ENCODE measurements at regions not wholly inside any gene's neighbourhood (a gene's known extent, or its start where the extent isn't known, plus 50 kb on each side); places are given as distances from the start of the nearest gene placed in this dataset.

- H3K9me3 ChIP-seq (ENCODE audit: control insufficient read depth in 4 of 4, insufficient read depth in 3 of 4, low read length in 3 of 4): peaks cover 0 to 7% (median 0%) of the 10 kb centered on the region in 4 donors
- H3K4me3 ChIP-seq: no peak overlapping the region
- no peak overlapping the region for H3K9ac ChIP-seq (ENCODE audit: insufficient read depth in 1 of 2, low read length in 2 of 2)
- no peaks in the 10 kb centered on the region for H3K4me1 ChIP-seq (ENCODE audit: control insufficient read depth in 5 of 5, insufficient read depth in 5 of 5, low read length in 5 of 5)
- DNase-seq (no peak), ATAC-seq (ENCODE audit: insufficient read depth, low FRiP score) (no peak)
- H3K27me3 ChIP-seq (ENCODE audit: control insufficient read depth in 3 of 3, insufficient read depth in 3 of 3, low read length in 2 of 3): peaks cover 0 to 4% (median 2%) of the 10 kb centered on the region in 3 donors
- TF ChIP-seq, protein P1, sequence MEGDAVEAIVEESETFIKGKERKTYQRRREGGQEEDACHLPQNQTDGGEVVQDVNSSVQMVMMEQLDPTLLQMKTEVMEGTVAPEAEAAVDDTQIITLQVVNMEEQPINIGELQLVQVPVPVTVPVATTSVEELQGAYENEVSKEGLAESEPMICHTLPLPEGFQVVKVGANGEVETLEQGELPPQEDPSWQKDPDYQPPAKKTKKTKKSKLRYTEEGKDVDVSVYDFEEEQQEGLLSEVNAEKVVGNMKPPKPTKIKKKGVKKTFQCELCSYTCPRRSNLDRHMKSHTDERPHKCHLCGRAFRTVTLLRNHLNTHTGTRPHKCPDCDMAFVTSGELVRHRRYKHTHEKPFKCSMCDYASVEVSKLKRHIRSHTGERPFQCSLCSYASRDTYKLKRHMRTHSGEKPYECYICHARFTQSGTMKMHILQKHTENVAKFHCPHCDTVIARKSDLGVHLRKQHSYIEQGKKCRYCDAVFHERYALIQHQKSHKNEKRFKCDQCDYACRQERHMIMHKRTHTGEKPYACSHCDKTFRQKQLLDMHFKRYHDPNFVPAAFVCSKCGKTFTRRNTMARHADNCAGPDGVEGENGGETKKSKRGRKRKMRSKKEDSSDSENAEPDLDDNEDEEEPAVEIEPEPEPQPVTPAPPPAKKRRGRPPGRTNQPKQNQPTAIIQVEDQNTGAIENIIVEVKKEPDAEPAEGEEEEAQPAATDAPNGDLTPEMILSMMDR (IDR thresholded peaks at IDR 0.05; ENCODE audit: control extremely low read depth, extremely low read depth): no peak
- no peaks in the 10 kb centered on the region for H3K36me3 ChIP-seq (ENCODE audit: control insufficient read depth in 4 of 4, insufficient read depth in 4 of 4, low read length in 4 of 4)
- H3K27ac ChIP-seq (ENCODE audit: low read depth in 1 of 2, low read length in 1 of 2): no peak overlapping the region
- 94 to 97% methylated on average over 3 of the region's 3 CpGs for WGBS, 2 donors
Measured at GRCh38 chr2:174690026-174690425, 74.2 kb downstream of the CHRNA1 start.

DNA sequence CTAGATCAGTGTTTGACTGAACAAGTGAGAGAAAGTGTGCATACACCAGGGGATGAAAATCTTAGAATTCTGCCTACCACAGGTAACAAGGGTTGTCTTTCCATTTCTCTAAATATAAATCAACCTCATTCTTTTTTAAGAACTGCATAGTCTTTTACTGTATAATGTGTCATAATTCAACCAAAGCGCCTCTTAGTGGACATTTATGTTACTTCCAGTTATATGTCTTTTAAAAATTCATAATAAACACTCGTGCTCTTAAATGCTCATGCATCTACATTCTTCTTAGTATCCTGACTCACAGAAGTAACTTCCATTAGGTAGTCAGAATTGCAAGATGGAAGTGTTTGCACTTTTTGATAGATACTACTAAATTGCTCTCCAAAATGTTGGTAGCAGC is 76.2 kb downstream of the CHRNA1 start:
- DNase-seq (peak in 2 of 3 donors; percentile 38 to 44), ATAC-seq (ENCODE audit: insufficient read depth, low FRiP score) (no peak)
- Histone ChIP-seq H3K9me3 (ENCODE audit: control insufficient read depth in 4 of 4, insufficient read depth in 3 of 4, low read length in 3 of 4) (peaks cover 0 to 7% (median 0%) of the 10 kb centered on the region in 4 donors), H3K4me1 (ENCODE audit: control insufficient read depth in 5 of 5, insufficient read depth in 5 of 5, low read length in 5 of 5) (peaks cover 0 to 3% (median 0%) of the 10 kb centered on the region in 5 donors), H3K27me3 (ENCODE audit: control insufficient read depth in 3 of 3, insufficient read depth in 3 of 3, low read length in 2 of 3) (peaks cover 0 to 3% (median 2%) of the 10 kb centered on the region in 3 donors), H3K36me3 (ENCODE audit: control insufficient read depth in 4 of 4, insufficient read depth in 4 of 4, low read length in 4 of 4) (no peaks in the 10 kb centered on the region), H3K9ac (ENCODE audit: insufficient read depth in 1 of 2, low read length in 2 of 2) (no peak overlapping the region), H3K27ac (ENCODE audit: low read depth in 1 of 2, low read length in 1 of 2) (no peak overlapping the region), H3K4me3 (no peak overlapping the region)
- WGBS, 2 donors: 42 to 46% methylated on average over 2 of the region's 2 CpGs
- TF ChIP-seq, protein P1 (IDR thresholded peaks at IDR 0.05; ENCODE audit: control extremely low read depth, extremely low read depth): peak; percentile 8

DNA sequence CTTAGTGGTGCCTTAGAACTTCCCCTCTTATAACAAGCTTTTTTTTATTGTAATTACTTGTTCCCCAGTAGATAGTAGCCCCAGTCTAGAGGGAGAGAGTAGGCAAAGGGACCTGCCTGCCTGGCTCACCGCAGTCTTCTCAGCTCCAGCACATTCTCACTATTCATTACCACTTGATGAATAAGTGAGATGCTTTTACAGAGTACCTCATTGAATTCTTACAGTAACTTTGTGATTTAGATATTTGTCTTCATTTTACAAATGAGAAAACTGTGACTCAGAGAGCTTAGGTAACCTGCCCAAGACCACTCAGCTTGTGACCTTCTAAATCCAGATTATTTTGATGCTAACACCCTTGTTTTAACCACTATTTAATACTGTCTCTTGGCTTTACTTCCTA is 77.8 kb downstream of the CHRNA1 start:
- H3K4me3 ChIP-seq: no peak overlapping the region
- ATAC-seq (ENCODE audit: insufficient read depth, low FRiP score) (no peak), DNase-seq (no peak)
- H3K9me3 ChIP-seq (ENCODE audit: control insufficient read depth in 4 of 4, insufficient read depth in 3 of 4, low read length in 3 of 4): peaks cover 0 to 3% (median 0%) of the 10 kb centered on the region in 4 donors
- no peak overlapping the region for H3K27ac ChIP-seq (ENCODE audit: low read depth in 1 of 2, low read length in 1 of 2)
- peaks cover 0 to 7% (median 0%) of the 10 kb centered on the region in 5 donors for H3K4me1 ChIP-seq (ENCODE audit: control insufficient read depth in 5 of 5, insufficient read depth in 5 of 5, low read length in 5 of 5)
- WGBS, 2 donors: 94 to 100% methylated on average over 1 of the region's 1 CpG
- no peak overlapping the region for H3K9ac ChIP-seq (ENCODE audit: insufficient read depth in 1 of 2, low read length in 2 of 2)
- H3K36me3 ChIP-seq (ENCODE audit: control insufficient read depth in 4 of 4, insufficient read depth in 4 of 4, low read length in 4 of 4): no peaks in the 10 kb centered on the region
- H3K27me3 ChIP-seq (ENCODE audit: control insufficient read depth in 3 of 3, insufficient read depth in 3 of 3, low read length in 2 of 3): peaks cover 0 to 3% (median 0%) of the 10 kb centered on the region in 3 donors
- TF ChIP-seq, protein P1 (IDR thresholded peaks at IDR 0.05; ENCODE audit: control extremely low read depth, extremely low read depth): no peak

DNA sequence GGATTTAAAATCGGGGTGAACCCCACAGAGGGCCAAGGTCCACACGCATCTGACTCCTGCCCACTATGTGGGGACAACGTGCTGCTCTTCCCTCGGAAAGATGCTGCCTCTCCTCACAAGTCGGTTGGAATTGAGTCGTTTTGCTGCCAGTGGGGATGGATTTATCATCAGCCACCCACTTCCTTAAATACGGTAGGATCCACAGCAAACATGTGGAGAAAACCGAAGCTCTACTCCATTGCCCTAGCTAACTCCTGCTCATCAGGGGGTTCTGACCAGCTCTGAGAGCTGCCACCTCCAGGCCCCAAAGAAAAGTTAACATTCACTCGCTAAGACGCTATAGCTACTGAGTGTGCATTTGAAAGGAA is 80.9 kb downstream of the CHRNA1 start:
- H3K9ac ChIP-seq (ENCODE audit: insufficient read depth in 1 of 2, low read length in 2 of 2): peak overlapping the region in 1 of 2 donors; percentile 61

More for the DNA sequence above, 80.9 kb downstream of the CHRNA1 start:
- Histone ChIP-seq H3K4me3 (no peak overlapping the region), H3K4me1 (ENCODE audit: control insufficient read depth in 5 of 5, insufficient read depth in 5 of 5, low read length in 5 of 5) (peaks cover 0 to 14% (median 6%) of the 10 kb centered on the region in 5 donors), H3K36me3 (ENCODE audit: control insufficient read depth in 4 of 4, insufficient read depth in 4 of 4, low read length in 4 of 4) (peaks cover 0 to 3% (median 2%) of the 10 kb centered on the region in 4 donors), H3K27ac (ENCODE audit: low read depth in 1 of 2, low read length in 1 of 2) (no peak overlapping the region), H3K27me3 (ENCODE audit: control insufficient read depth in 3 of 3, insufficient read depth in 3 of 3, low read length in 2 of 3) (peaks cover 0 to 9% (median 0%) of the 10 kb centered on the region in 3 donors), H3K9me3 (ENCODE audit: control insufficient read depth in 4 of 4, insufficient read depth in 3 of 4, low read length in 3 of 4) (no peaks in the 10 kb centered on the region)
- ATAC-seq (ENCODE audit: insufficient read depth, low FRiP score) (no peak), DNase-seq (peak; percentile 49 to 78 (median 76))
- TF ChIP-seq, protein P1 (IDR thresholded peaks at IDR 0.05; ENCODE audit: control extremely low read depth, extremely low read depth): no peak
- WGBS, 2 donors: 1 to 7% methylated on average over 10 of the region's 10 CpGs
